ENCODE measurements at regions not wholly inside any gene's neighbourhood (a gene's known extent, or its start where the extent isn't known, plus 50 kb on each side); places are given as distances from the start of the nearest gene placed in this dataset.
A peak's percentile ranks its signal among the peaks of the same experiment; 100 is the strongest.

DNA sequence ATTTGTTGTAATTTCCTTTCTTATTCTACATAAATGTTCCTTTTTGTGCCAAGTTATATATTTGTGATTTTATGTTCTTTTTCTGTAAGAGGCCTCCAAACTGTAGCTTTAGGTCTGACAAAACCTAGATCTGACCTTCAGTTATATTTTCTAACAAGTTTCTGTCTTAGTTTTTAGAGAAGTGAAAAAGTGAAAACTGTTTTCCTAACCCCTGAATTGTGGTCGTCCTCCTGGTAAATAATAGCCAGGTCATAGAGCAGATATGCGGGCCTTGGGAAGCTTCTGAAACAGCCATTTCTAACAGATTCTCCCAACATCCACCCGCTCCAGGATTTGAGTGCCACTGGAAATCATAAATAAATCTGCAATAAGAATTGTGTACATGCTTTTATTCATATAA is 398.4 kb upstream of the CWC22 start:
- no peak for TF ChIP-seq CTCF (IDR thresholded peaks at IDR 0.05; ENCODE audit: insufficient read depth, low read depth, low read length)
- no peak for DNase-seq (ENCODE audit: low read depth)
- H3K4me3 ChIP-seq (ENCODE audit: low read depth, low read length) = no peak overlapping the region

- no peak overlapping the region for H3K4me3 ChIP-seq (ENCODE audit: low read depth, low read length)
- DNase-seq (ENCODE audit: low read depth) = no peak
- TF ChIP-seq CTCF (IDR thresholded peaks at IDR 0.05; ENCODE audit: insufficient read depth, low read depth, low read length) = no peak
These were observed 387.2 kb upstream of the CWC22 start for GRCh38 chr2:180394305-180394704.

DNA sequence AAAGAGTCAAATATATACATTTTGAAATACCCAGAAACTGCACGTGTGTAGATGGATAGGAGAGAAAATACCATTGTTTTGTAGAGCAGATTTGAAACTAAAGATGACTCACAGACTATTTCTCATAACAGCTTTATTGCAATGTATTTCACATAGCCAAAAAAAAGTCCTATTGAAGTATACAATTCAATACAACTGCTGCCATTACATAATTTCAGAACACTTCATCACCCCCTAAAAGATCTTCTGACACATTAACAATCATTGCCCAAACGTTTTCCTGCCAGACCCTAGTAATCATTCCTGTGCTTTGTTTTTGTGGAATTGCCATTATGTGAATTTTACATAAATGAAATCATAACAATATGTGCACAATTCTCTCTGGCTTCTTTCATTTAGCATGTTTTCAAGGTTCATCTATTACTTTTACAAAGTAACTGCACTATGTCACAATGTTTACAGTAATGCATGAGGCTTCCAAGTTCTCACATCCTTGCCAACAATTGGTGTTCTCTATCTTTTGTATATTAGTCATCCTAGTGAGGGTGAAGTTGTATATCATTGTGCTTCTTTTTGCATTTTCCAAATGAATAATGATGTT is 378.6 kb upstream of the CWC22 start:
- no peak for TF ChIP-seq CTCF (IDR thresholded peaks at IDR 0.05; ENCODE audit: insufficient read depth, low read depth, low read length)
- H3K4me3 ChIP-seq (ENCODE audit: low read depth, low read length) = no peak overlapping the region
- peak; percentile 83 for DNase-seq (ENCODE audit: low read depth)

- TF ChIP-seq CTCF (IDR thresholded peaks at IDR 0.05; ENCODE audit: insufficient read depth, low read depth, low read length) = no peak
- no peak overlapping the region for H3K4me3 ChIP-seq (ENCODE audit: low read depth, low read length)
- DNase-seq (ENCODE audit: low read depth) = peak; percentile 57
These were observed 369.0 kb upstream of the CWC22 start for GRCh38 chr2:180376066-180376465.

DNA sequence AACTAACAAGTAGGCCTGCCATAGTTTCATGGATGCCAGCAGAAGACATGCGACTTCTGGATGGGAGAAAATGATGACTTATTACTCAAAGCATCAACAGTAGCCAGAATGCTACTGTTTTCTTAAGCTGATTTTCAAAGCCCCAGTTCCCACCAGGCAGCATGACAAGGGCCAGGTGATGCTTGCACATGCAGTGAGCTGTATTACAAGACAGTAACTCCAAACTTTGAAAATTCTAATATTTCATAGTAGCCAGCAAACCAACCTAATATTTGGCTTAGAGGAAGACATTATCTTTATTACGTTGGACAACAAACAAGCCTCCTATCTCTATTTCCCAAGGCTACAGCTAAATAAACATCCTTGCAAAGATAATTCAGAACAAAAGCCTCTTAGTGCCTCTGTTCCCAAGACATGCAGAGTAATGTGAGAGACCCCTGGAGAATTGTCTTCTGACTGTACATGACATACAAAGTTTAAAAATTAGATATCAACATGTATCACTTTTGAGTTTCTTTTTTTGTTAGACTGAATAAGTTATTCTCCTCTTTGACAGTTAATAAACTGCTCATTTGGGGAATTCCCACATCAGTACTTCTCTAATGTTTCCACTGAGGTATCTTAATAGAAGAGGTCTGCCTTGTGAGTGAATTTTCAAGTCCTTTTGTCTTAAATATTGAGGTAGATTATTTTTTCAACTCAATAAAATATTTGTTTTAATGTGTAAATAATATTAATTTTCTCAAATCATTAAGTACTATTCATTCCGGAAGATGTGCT is 367.6 kb upstream of the CWC22 start:
- DNase-seq (ENCODE audit: low read depth) = no peak
- no peak overlapping the region for H3K4me3 ChIP-seq (ENCODE audit: low read depth, low read length)
- no peak for TF ChIP-seq CTCF (IDR thresholded peaks at IDR 0.05; ENCODE audit: insufficient read depth, low read depth, low read length)

DNA sequence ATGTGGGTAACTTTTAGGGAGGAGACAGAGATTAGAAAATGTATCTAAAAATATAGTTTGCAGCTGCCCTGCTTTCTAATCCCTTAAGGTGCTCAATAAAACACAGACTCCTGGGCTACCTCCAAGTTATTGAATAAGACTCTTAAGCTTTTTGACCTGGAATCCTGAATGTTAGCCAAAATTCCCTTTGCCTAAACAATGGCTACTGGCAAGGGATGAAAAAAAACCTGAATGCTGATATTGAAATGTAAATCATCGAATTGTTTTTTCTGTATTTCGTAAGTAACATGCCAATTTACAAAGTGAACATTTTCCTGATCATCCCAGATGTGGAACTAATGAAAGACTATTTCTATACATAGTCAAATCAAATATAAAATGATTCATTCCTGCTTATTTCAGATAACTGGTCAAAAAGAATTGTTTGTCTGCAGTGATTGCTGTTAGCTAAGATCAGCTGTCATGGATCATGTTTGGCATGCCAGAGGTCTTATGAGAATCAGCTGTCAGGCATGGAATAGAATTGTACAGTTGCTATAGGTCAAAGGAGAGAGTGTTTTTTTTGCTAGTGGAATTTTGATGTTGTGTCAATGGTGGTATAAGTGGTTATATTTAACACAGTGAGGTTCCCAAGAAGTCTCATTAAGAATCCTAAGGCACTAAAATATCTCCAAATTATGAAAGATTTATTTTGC is 363.6 kb upstream of the CWC22 start:
- no peak for TF ChIP-seq CTCF (IDR thresholded peaks at IDR 0.05; ENCODE audit: insufficient read depth, low read depth, low read length)
- no peak overlapping the region for H3K4me3 ChIP-seq (ENCODE audit: low read depth, low read length)
- no peak for DNase-seq (ENCODE audit: low read depth)
